MCF 10A (cell line): ENCODE measurements at regions not wholly inside any gene's neighbourhood (a gene's known extent, or its start where the extent isn't known, plus 50 kb on each side); places are given as distances from the start of the nearest gene placed in this dataset.

Source experiments
- BruUV-seq: library from RNA; stranded (reverse); fragments of 400-500 nt; replicated peaks from 2 replicates; lab custom pipeline; 2021; lab: Mats Ljungman, UMichigan
- CTCF ChIA-PET: fragments of 300-600 bp; sonication (Branson Sonifier 250); formaldehyde crosslinking; extraction: SDS; loops from one replicate; lab custom pipeline; 2021; ENCODE audit warnings: antibody characterized with exemption, inconsistent platforms; lab: Yijun Ruan, JAX
- POLR2A ChIA-PET: fragments of 300-600, 350-650 bp; sonication (Branson Sonifier 250); formaldehyde crosslinking; extraction: SDS; loops from one replicate; lab custom pipeline; 2020; ENCODE audit warnings: antibody characterized with exemption, inconsistent platforms; lab: Yijun Ruan, JAX
- DNase-seq: peaks from one replicate; pipeline ENCODE4 v3.0.0-alpha.2; 2018; ENCODE audit not compliant: unreplicated experiment
- H3K27ac Mint-ChIP-seq: one replicate; pipeline ENCODE4 v1.8.0; 2022; ENCODE audit warnings: mild to moderate bottlenecking, low read depth, mixed read lengths; ENCODE audit not compliant: unreplicated experiment
- H3K27me3 Mint-ChIP-seq: one replicate; pipeline ENCODE4 v1.8.0; 2022; ENCODE audit warnings: mixed read lengths; ENCODE audit not compliant: insufficient read depth, unreplicated experiment
- H3K36me3 Mint-ChIP-seq: one replicate; pipeline ENCODE4 v1.8.0; 2022; ENCODE audit warnings: mild to moderate bottlenecking, moderate library complexity, mixed read lengths; ENCODE audit not compliant: insufficient read depth, unreplicated experiment
- H3K4me1 Mint-ChIP-seq: one replicate; pipeline ENCODE4 v1.8.0; 2022; ENCODE audit warnings: mixed read lengths; ENCODE audit not compliant: insufficient read depth, unreplicated experiment
- H3K4me3 Mint-ChIP-seq: one replicate; pipeline ENCODE4 v1.8.0; 2022; ENCODE audit warnings: mild to moderate bottlenecking, moderate library complexity, mixed read lengths; ENCODE audit not compliant: unreplicated experiment
- H3K9me3 Mint-ChIP-seq: one replicate; pipeline ENCODE4 v1.8.0; 2022; ENCODE audit warnings: mixed read lengths; ENCODE audit not compliant: unreplicated experiment
- intact Hi-C: fragments of 100-400 bp; cut with micrococcal nuclease; formaldehyde crosslinking; loops from 2 replicates; pipeline ENCODE4 v1.14.1; 2022
- TF ChIP-seq, protein P1 (sequence below): fragments of 200-600 bp; IDR thresholded peaks from one replicate; pipeline ENCODE4 v1.8.0; 2022; ENCODE audit warnings: antibody characterized with exemption, mild to moderate bottlenecking; ENCODE audit not compliant: unreplicated experiment

DNA sequence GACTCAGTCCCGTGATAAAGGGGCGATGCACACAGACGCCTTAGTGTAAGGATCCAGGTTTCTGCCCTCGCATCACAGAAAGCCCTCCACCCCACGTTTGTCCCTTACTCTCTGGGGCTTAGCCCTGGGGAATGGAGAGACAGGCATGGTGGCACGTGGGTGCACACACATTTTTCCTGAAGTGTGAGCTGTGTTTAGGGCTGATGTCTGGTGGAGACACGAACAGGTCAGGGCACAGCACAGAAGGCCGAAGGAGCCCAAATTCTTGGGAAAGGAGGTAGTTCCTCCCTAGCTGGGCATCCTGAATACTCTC is 84.3 kb upstream of the DHRSX start:
- Mint-ChIP-seq H3K4me3 (no peak overlapping the region), H3K4me1 (no peaks in the 10 kb centered on the region), H3K9me3 (no peaks in the 10 kb centered on the region), H3K36me3 (no peaks in the 10 kb centered on the region), H3K27me3 (peaks cover 46% of the 10 kb centered on the region), H3K27ac (no peak overlapping the region)
- intact Hi-C loops, result loop anchor here (5.0 kb wide), 1 partner anchor 83 kb away; the partner anchor contains the start of genes DHRSX and ZBED1
- BruUV-seq, result no TSS peak
- no peak for DNase-seq
- TF ChIP-seq, protein P1, sequence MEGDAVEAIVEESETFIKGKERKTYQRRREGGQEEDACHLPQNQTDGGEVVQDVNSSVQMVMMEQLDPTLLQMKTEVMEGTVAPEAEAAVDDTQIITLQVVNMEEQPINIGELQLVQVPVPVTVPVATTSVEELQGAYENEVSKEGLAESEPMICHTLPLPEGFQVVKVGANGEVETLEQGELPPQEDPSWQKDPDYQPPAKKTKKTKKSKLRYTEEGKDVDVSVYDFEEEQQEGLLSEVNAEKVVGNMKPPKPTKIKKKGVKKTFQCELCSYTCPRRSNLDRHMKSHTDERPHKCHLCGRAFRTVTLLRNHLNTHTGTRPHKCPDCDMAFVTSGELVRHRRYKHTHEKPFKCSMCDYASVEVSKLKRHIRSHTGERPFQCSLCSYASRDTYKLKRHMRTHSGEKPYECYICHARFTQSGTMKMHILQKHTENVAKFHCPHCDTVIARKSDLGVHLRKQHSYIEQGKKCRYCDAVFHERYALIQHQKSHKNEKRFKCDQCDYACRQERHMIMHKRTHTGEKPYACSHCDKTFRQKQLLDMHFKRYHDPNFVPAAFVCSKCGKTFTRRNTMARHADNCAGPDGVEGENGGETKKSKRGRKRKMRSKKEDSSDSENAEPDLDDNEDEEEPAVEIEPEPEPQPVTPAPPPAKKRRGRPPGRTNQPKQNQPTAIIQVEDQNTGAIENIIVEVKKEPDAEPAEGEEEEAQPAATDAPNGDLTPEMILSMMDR, result no peak
- CTCF ChIA-PET, result no interaction called here
- POLR2A ChIA-PET, result no interaction called here

DNA sequence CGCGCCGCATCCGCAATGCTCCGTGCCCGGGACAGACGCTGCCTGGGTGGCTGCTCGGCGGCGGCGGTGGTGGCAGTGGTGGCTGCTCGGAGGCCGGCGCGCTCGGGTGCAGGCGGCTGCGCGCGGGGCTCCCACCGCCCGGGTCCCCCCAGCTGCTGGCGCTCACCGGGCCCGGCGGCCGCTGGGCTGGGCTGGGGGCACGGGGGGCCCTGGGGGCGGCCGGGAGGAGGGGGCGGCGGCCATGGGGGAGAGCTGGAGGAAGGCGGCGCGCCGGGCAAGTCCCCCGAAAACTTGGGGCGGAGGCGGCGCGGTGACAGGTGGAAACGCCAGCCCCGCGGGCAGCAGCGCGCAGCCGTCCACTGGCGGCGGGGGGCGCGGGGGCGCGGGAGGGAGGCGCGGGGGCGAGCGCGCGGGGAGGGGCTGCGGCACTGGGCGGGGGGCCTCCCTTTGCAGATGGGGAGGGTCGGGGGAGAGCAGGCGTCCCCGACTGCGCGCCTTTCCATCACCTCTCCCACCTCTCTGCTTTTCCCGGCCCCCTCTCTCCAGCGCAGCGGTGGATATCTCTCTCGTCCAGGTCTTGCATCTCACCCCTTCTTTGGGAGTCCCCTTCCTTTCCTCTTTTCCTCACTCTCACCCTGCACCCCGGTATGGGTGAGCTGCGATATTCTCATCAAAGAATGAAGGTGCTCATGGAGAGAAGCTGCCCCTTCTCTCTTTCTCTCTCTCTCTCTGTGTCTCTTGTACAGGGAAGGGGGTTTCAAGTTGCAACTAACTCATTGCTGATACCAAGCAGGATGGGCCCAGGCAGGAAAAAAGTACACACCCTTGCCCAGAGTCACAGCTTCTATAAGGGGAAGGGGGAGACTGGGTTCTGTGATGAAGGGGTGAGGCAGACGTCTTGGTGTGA is 83.7 kb upstream of the DHRSX start:
- Mint-ChIP-seq H3K27ac (no peak overlapping the region), H3K4me3 (no peak overlapping the region), H3K36me3 (no peaks in the 10 kb centered on the region), H3K27me3 (peaks cover 46% of the 10 kb centered on the region), H3K4me1 (no peaks in the 10 kb centered on the region), H3K9me3 (no peaks in the 10 kb centered on the region)
- intact Hi-C loops, result loop anchor here (5.0 kb wide), 1 partner anchor 82 kb away; the partner anchor contains the start of genes DHRSX and ZBED1
- CTCF ChIA-PET, result no interaction called here
- no TSS peak for BruUV-seq
- POLR2A ChIA-PET, result no interaction called here
- no peak for DNase-seq
- TF ChIP-seq, protein P1, result no peak

- intact Hi-C loops, result no loop called here
- Mint-ChIP-seq H3K27me3 (peaks cover 46% of the 10 kb centered on the region), H3K4me3 (no peak overlapping the region), H3K27ac (no peak overlapping the region), H3K9me3 (no peaks in the 10 kb centered on the region), H3K4me1 (no peaks in the 10 kb centered on the region), H3K36me3 (no peaks in the 10 kb centered on the region)
- POLR2A ChIA-PET, result no interaction called here
- CTCF ChIA-PET, result no interaction called here
- no peak for DNase-seq
- BruUV-seq, result no TSS peak
- TF ChIP-seq, protein P1, result no peak
Observed at GRCh38 chrX:2583194-2584162, 82.7 kb upstream of the DHRSX start.

DNA sequence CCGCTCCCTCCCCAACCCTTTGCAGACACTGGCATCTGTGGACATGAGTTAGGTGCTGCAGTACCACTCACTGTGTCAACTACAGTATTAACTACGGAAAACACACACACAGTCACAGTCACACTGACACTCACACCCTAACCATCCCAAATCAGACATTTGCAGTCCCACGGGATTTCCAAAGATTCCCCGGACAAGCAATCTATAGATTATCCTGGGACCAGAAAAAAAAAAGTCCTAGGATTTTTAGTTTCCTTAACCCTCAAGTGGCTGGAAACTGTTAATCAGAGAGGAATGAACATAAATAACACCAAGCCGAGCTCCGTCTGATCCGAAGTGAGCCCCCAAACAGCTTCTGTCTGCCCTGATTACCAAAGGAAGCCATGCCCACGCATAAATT is 81.9 kb upstream of the DHRSX start:
- BruUV-seq, result no TSS peak
- Mint-ChIP-seq H3K4me3 (no peak overlapping the region), H3K9me3 (no peaks in the 10 kb centered on the region), H3K27ac (no peak overlapping the region), H3K36me3 (no peaks in the 10 kb centered on the region), H3K27me3 (peaks cover 46% of the 10 kb centered on the region), H3K4me1 (no peaks in the 10 kb centered on the region)
- DNase-seq, result no peak
- ChIA-PET CTCF (no interaction called here), POLR2A (no interaction called here)
- TF ChIP-seq, protein P1, result no peak
- intact Hi-C loops, result no loop called here
